Epidermal melanocyte (primary cell): ENCODE measurements at regions not wholly inside any gene's neighbourhood (a gene's known extent, or its start where the extent isn't known, plus 50 kb on each side); places are given as distances from the start of the nearest gene placed in this dataset.

Experiments used
- DNase-seq: peaks from one replicate; pipeline ENCODE4 v3.0.0; 2011; ENCODE audit warnings: low spot score; ENCODE audit not compliant: insufficient read length

DNA sequence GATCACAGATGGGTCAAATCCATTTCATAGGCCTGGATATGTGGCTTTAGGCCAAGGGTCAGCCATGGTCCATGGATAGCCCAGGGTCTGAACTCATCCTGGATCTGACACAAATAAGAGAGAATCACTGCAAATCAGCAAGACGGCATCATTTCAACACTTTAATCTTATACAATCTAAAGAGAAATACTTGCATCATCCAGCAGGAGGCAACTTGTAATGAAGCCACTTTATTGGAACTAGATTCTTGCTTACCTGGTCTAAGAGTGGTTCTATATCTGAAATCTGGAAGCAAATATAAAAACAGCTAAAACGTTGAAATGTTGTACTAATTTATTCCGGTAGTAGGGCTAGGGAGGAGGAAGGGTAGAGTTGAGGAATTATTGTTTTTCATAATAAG lies 870.1 kb downstream of the JRKL start:
- DNase-seq, result no peak

DNA sequence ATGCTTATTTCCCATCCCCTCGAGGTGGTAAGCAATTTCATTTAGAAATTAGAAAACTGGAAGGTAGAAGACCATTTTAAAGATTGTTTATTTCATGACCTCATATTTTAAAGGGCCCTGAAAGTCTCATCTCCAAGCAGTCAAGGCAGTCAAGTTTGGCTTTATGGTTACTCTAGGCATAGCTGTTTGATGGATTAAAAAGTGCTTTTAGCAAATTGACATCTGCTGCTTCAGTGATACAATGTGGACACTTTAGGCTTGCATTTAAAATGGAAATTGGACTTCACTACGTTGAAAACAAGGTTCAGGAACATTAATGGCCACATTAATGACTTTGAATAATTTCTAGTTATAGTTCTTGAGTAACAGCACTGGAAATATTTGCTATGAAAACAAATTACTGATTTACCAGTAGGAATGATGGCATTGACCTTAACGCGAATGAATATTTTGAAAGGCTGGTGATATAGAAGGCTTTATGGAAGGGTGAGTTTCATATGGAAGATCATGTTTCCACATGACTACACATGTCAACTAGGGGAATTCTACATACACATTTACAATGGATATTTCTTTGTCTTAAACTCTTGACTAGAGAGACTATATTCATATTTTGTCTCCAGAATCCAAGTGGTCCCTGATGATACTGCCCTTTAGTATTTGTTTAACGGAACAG lies 873.5 kb downstream of the JRKL start:
- no peak for DNase-seq

DNA sequence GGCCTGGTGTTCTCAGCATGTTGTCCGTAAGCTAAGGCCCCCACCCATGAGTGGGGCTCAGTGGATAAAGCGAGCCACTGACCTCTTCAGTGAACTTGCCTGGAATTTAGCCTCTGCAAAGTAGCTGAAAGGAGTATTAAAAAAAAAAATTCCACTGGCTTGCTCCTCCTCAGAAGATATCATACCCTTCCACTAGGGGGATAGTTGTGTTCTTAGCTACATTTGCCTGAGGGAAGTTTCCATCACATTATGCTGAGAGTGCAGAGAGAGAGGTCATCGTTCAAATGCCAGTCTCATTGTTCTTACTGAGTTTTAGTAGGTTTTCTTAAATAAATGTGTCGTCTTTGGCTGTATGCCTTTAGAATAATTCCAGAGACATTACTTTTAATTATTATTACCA lies 879.7 kb downstream of the JRKL start:
- DNase-seq, result no peak

DNA sequence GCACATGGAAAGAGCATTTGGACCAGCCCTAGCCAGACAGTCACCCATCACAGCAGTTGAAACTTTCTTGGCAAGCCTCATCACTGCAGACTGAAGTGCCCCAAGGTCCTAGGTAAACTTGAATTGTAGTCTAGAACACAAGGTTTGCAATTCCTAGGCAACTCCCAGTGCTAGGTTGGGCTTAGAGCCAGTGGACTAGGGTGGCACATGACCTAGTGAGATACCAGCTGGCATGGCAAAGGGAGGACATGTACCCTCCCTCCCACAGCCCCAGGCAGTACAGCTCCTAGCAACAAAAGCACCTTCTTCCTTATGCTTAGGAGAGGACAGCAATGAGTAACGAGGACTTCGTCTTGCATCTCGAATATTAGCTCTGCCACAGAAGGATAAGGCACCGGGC lies 889.5 kb downstream of the JRKL start:
- DNase-seq, result no peak

DNA sequence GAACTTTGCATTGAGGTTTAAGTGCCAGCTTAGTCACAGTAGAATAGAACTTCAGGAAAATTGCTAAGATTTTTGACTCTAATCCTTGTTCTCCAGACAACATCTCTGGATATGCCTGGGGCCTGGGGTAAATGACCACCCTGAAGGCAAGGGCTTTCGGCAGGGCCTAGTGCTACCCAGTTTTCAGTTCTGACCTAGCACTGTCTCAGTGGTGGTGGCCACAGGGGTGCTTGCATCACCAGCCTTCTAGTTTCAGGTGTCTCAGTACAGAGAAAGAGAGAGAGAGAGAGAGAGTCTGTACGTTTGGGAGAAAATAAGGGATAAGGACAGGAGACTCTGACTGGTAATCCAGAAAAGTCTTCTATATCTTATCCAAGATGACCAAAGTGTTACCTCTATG lies 890.5 kb downstream of the JRKL start:
- DNase-seq, result no peak

DNA sequence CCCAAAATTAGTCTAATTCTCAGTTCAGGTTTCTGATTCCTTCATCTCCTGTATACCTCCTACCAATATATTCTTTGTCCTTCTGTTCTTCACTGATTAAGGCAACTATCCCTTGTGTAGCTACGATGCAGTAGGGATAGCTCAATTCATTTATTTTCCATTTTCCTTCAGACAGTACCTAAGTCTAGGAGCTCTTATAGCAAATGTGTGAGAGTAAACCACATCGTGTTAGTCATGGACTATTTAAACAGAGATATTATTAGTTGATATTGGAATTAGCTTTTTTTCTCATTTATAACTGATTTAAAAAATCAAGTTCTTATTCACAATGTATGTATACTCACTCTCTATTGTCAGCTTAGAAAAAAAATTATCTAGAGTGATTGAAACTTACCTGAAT lies 900.0 kb downstream of the JRKL start:
- no peak for DNase-seq

DNA sequence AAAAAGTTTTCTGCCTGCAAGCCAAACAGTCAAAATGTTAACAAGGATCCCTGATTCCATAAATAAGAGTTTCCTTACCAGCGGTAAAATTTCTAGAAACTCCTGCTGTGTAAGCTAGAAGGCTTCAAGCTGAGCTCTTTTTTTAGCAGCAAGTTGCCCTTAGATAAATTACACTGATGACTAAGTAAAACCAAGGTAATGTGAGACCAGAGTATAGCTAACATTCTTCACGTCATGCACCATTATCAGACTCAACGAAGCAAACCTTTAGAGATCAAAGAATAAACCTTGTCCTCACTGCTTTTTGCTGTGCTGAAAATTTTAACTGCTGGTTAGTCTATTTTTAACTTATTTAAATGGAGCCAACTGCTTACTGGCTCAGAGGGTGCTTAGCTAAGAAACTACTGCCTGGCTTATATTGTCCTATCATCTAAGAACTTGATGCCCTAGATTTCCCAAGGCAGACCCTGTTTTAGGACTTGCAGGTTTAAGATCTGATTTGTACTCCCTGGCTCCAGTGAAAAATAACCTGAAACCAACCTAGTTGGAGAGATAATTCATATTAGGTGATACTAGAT lies 900.7 kb downstream of the JRKL start:
- DNase-seq, result no peak

DNA sequence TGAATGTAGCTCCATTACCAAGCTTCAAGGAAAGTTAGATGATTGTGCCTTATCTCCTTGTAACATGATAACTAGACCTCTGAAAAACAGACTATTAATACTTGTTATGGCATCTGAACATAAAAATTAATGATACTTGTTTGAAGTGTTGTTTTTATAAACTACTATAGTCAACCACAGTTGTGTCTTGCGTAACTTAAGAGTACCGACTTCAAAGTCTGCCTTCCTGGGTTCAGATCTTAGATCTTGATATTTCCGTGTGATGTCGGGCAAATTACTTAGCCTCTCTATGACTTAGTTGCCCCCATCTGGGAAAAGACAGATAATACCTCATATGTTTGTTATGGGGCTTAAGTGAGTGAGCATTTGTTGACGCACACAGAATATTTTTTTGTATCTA lies 906.5 kb downstream of the JRKL start:
- no peak for DNase-seq

DNA sequence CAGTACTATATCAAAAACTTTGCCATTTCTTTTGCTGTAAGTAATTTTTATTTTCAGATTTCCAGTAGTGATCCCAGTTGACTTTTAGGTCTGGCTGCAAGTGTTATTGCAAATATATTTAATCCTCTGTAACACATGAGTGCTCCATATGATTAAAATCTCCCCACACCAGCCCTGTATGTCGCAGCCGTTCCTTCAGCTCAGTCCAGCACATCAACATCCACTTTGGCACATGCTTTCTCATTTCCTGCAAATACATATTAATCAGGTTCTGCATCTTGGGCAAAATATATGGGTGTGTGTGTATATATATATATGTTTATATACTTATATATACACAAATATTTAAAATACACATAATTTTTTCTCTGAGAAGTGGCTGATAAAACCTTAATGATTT lies 919.5 kb downstream of the JRKL start:
- no peak for DNase-seq

DNA sequence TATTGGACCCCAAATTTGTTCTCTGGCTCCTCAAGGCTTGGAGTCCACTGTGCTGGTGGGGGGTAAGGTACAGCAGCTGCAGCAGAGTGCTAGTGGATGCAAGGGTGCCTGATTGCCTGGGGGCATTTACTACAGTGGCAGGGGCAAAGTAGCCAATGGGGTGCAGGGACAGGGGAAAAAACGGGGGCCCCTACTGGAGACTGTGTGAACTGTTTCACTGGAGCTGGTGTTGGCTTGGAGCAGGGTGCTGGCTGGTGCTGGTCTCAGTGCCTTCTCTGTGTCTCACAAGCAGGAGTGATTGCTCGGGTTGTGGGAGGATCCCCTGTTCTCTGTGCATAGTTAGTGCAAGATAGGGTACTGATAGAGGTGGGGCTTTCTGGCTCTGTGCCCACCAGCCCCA lies 935.9 kb downstream of the JRKL start:
- DNase-seq, result no peak

DNA sequence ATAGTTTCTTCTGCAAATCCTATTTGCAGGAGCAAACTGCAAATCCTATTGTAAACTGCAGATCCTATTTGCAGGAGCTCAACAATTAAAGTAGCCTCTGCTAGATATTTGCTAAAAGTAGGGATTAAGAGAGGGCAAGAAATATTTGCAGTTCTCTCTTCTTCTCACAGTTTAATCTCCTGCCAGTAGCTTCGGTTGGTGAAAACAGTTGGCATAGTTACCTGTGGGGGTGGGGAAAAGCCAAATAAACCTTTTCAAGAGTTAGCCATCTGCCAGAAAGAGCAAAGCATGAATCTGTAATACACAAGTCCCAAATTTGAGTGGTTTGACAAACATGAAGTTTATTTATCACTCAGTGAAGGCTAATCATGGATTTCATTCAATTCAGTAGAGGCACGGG lies 942.5 kb downstream of the JRKL start:
- no peak for DNase-seq

DNA sequence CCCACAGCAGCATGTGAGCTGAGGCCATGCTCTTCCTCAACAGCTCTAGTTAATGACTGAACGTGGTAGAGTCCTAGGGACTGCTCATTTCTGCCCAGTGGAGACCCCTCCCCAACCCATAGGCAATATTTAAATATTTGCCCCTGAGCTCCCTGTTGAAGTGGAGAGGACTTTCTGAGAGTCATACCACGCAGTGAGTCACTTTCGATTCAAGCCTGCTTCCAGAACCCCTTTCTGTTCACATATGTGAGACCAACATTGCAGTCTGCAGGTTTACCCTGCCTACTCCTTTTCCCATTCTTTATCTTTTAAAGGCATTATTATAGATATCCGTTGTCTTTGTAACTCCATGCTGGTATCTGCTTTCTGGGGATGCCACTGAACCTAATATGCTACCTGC lies 946.3 kb downstream of the JRKL start:
- DNase-seq, result no peak

DNA sequence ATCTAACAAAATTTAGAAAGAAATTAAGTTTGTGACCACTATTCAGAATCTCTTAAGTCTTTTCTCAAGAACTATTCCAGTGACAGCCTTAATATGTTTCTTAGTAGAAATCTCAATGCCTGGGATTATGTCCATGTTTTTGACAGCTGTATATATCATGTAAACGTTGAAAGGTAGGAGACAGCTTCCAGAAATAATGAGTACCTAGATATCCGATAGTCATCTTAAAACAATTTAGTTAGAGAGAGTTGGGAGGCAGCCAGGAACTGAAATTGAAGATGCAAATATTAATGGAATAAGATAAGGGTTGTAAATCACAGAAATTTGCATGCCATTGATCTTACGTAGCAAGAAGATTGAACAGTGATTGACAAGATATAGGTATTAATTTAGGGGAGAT lies 955.2 kb downstream of the JRKL start:
- DNase-seq, result no peak

DNA sequence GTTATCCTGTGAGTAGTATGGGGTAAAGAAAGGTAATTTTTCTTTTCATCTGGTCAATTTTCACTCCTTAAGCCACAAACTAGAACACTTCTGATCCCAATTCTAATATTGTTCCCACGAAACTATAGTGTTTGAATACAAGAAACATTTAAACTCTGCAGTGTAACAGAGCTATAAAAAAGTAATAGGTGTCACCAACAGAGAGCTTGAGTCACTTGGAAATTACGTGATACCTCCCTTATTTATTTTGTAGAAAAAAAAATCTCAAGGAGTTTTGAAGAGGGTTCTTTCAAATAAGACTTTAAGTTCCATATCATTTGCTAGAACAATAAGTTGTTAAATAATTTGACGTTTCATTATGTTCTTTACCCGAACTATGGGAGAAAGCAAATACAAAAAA lies 959.4 kb downstream of the JRKL start:
- no peak for DNase-seq

DNA sequence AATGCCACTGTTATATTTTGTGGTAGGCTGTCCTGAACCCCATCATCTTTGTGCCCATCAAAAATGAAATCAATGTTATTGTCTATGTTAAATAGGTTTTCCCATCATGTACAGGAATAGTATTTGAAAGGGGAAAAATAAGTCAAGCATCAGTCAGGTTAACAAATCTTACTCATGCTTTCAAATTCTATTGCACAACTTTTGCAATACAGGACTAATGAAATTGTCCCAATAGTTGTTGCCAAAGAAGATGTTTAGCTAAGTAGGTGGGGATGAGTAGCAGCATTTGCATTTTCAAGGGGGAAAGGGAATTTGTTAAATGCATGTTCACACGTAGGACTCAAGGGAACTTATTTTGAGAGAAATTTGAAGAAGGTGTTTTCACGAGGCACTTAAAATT lies 962.1 kb downstream of the JRKL start:
- no peak for DNase-seq

DNA sequence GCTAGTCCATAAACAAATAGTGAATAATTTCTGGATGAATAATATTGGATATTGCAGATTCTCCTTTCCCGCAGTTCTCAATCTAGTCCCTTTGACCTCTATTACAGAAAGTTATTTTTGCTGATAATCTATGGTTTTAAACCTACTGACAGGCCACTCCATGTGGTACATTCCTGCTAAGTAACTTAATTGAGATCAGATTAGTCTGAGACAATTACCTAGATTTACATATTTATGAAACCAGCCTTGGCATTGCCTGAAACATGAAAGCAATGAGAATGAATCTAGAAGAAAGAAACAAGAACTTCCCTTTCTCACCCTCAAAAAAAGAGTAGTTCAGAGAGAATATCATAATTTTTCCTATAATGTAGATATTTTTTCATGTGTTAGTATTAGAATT lies 964.2 kb downstream of the JRKL start:
- no peak for DNase-seq

DNA sequence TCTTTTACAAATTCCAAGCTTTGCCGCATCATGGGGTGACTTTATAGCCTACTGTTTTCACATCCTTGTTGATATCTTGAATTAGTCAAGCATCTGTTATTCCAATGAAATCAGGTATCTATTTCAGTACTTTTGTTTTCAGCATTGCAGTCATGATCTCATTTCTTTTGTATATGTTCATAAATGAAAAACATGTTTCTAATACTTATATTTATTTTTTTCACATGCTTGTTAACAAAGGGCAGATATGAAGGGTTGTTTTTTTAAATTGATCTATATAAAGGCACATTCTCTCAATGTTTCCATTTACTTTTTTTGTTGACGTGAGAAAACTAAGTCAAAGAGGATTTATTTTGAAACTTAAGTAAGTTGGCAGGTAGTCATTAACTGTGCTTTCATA lies 964.8 kb downstream of the JRKL start:
- no peak for DNase-seq

DNA sequence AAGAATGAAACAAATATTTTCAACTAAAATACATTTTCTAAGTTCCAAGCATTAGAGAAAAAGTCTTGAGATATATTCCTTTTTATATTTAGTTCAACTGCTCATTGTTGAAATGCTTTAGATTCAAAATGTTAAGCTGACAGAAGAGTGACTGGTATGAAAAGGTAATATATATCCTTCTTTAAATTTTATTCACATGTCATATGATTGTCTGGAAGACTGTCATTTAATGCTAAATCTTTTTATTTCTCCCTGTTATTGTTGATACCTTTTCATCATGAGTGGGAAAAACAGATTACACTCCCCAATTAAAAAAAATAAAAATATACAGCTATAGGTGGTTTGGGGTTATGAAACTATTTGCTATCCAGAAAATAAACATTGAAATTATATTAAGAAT lies 965.4 kb downstream of the JRKL start:
- DNase-seq, result no peak

DNA sequence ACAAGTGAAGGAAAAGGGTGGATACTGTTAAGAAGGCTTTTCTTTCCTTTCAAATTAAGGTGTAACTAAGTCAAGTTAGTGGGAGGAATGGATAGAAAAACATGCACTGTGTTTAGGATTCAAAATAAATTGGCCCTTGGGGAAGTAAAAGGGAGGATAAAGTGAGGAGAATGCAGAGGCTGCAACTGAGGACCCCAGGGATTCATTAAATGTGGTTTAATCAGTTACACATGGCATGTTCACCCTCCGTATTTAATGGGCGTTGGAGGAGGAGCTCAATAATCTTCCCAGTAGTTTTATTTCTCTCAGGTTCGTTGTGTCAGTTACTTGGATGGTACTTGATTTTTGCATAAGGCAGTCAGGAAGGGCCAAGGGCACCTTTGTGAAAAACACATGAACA lies 966.3 kb downstream of the JRKL start:
- DNase-seq, result no peak

DNA sequence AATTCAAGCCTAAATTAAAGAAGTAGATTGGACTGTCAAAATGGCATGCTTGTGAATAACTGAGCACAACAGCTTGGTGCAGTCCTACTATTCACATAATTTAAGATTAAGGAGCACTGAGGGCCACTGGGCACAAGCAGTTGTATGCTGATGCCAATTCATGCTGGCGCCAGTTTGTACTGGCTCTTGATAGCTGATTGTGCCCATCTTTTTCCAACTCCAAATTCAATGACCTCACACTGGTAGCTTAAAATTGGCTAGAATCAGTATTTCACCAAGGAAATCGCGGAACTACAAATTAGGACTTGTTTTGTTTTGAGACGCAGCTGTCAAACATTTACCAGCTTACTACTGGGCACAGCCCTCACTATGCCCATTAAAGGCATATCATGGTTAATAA lies 969.2 kb downstream of the JRKL start:
- no peak for DNase-seq

DNA sequence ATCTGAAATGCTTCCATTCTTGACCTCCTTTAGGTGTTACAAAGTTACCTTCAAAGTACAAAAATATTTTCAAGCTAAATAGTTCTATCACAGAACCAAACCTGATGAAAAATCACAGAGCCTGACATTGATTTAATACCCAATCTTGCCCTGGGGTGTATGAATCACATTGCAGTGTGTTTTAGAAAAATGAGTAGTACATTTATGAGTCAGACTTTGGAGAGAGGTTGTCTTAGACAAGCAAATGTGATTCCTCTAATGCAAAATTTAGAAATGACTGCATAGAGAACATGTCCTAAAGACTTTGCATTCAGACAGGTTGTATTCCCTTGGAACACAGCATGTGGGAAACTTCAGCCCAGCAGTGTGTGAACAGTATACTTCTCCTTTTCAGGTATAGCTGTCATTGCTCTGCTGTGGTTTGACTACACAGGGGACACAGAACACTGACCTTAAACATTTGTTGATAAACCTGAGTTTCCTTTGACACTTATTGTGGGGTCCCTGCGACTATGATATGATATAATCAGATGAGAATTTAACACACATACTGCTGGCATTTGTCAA lies 972.1 kb downstream of the JRKL start:
- DNase-seq, result no peak

DNA sequence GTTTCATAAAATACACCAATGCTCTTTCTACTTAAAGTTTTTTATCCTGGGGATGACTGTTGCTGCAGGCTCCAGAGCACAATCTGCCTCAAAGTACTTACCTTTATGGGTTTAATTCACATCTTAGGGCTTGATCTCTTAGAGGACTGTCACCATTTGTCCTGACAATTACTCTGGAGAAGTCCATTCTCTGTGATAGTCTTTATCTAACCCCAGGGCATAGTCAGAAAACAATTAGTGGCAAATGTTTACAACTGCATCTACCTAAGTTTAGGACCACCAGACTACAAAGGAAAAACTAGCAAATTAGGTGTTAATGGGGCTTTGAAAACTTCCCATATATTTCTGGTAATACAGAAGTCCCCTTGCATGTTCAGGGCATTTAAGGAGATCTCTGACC lies 973.5 kb downstream of the JRKL start:
- DNase-seq, result no peak

DNA sequence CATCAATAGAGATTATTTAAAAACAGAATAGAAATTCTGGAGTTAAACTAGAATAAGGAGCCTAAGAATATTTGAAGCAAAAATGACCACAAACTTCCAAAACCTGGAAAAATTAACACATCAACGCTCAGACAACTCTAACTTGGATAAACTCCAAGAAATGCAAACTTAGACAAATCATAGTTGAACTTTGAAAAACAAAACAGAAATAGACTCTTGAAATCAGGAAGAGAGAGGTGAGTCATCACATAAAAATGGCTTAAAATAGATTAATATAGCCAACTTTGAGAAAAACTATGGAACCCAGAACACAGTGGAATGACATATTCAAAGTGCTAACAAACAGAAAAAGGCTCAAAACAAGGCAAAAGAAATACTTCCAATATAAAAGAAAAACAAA lies 974.2 kb downstream of the JRKL start:
- DNase-seq, result no peak
